Karpas-422 (cell line): ENCODE measurements at regions not wholly inside any gene's neighbourhood (a gene's known extent, or its start where the extent isn't known, plus 50 kb on each side); places are given as distances from the start of the nearest gene placed in this dataset.

ENCODE experiments used
- DNase-seq: peaks from one replicate; pipeline ENCODE4 v3.0.0-alpha.2; 2015
- H2AFZ ChIP-seq: fragments of 200-600 bp; sonication (generic); 2 replicates; pipeline ENCODE4 v1.6.1; 2014; ENCODE audit warnings: antibody characterized with exemption, low read length, mixed read lengths
- H3K27ac ChIP-seq: fragments of 200-600 bp; sonication (generic); 2 replicates; pipeline ENCODE4 v1.5.1; 2014; ENCODE audit warnings: mild to moderate bottlenecking, low read length, moderate library complexity
- H3K27me3 ChIP-seq: fragments of 200-600 bp; sonication (generic); 2 replicates; pipeline ENCODE4 v1.6.1; 2014; ENCODE audit warnings: low read length, mixed read lengths
- H3K36me3 ChIP-seq: fragments of 200-600 bp; sonication (generic); 2 replicates; pipeline ENCODE4 v1.6.1; 2014; ENCODE audit warnings: low read length, mixed read lengths; ENCODE audit not compliant: insufficient read depth
- H3K4me1 ChIP-seq: fragments of 200-600 bp; sonication (generic); 2 replicates; pipeline ENCODE4 v1.6.1; 2014; ENCODE audit warnings: mild to moderate bottlenecking, low read length, mixed read lengths
- H3K4me2 ChIP-seq: fragments of 200-600 bp; sonication (generic); 2 replicates; pipeline ENCODE4 v1.6.1; 2014; ENCODE audit warnings: low read length, low read depth, mild to moderate bottlenecking; ENCODE audit not compliant: poor library complexity, severe bottlenecking
- H3K4me3 ChIP-seq: fragments of 200-600 bp; sonication (generic); 2 replicates; pipeline ENCODE4 v1.5.1; 2014; ENCODE audit warnings: mild to moderate bottlenecking, antibody characterized with exemption, low read length, mixed read lengths
- H3K79me2 ChIP-seq: fragments of 200-600 bp; sonication (generic); 2 replicates; pipeline ENCODE4 v1.6.1; 2014; ENCODE audit warnings: mild to moderate bottlenecking, low read length, mixed read lengths
- H3K9ac ChIP-seq: fragments of 200-600 bp; sonication (generic); 2 replicates; pipeline ENCODE4 v1.6.0; 2014; ENCODE audit warnings: low read length
- H3K9me2 ChIP-seq: fragments of 200-600 bp; sonication (generic), shearing (Covaris generic); replicated peaks from 2 replicates; pipeline ENCODE4 v1.6.0; 2014; ENCODE audit warnings: mild to moderate bottlenecking, low read length, moderate library complexity; ENCODE audit not compliant: insufficient read depth
- H3K9me3 ChIP-seq: fragments of 300-700, 200-600 bp; sonication (generic); 2 replicates; pipeline ENCODE4 v1.6.1; 2014; ENCODE audit warnings: low read length, mixed read lengths
- H4K20me1 ChIP-seq: fragments of 200-600 bp; sonication (generic); 2 replicates; pipeline ENCODE4 v1.6.1; 2014; ENCODE audit warnings: mild to moderate bottlenecking, antibody characterized with exemption, low read length, low read depth; ENCODE audit not compliant: insufficient read depth

DNA sequence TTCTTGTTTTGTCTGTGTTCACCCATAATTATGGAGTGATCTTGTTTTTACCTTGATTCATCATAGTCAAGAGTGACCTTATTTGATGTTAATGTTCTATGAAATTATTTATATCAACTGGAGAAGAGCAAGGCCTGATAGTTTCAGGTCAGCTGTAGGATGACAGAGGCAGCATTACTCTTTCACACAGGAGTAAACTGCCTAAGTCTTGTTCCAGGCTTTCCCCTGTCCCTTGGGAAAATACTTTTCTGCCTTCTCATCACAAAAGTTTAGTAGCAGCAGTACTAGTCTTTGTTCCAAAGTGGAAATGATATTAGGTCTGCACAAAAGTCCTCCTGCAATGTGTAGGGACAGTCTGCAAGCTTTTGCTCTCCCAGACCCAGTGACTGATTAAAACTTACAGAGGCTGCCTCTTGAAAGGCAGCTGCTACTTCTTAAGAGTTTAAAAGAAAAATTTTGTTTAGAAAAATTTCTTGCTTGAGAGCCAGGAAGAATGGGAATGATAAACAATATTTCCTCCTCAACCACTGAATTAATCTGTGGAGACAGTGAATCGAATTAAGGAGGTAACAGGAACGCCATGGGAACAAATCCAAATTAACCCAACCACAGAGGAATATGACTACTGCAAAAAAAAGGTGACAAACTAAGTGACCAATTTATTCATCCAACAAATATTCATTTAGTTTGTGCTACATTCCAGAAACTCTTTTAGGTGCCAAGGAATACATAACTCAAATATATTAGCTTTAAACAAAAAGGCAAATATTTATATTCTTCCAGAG is 991.4 kb upstream of the PABPC4L start:
- Histone ChIP-seq H3K9ac (no peak overlapping the region), H3K9me2 (no peaks in the 10 kb centered on the region), H4K20me1 (no peaks in the 10 kb centered on the region), H3K4me3 (no peak overlapping the region), H3K79me2 (no peaks in the 10 kb centered on the region), H3K36me3 (no peaks in the 10 kb centered on the region), H3K27me3 (no peaks in the 10 kb centered on the region), H2AFZ (no peak overlapping the region), H3K27ac (no peak overlapping the region), H3K4me2 (no peak overlapping the region), H3K9me3 (no peaks in the 10 kb centered on the region), H3K4me1 (peaks cover 11% of the 10 kb centered on the region)
- no peak for DNase-seq

DNA sequence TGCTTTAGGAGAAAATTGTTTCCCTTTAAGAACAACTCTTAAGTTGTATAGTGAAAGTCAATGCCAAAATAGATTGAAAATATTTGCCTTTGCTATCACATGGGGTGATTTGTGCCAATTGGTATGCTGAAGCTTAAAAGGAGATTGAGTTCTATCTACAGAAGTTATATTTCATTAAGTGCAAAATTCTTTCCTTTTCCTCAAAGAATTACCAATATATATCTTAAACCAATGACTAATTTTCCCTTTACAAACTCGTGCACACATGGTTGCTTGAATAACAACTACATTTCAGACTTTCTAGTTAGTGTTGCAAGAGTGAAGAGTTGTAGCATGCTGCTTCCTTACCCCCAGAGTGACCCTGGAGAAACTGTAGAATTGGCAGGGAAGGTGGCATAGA is 990.0 kb upstream of the PABPC4L start:
- Histone ChIP-seq H3K4me2 (no peak overlapping the region), H3K4me3 (no peak overlapping the region), H3K4me1 (peaks cover 19% of the 10 kb centered on the region), H2AFZ (no peak overlapping the region), H3K9me2 (0 out of 2 replicates have a peak, but pooled peaks cover 6% of the 10 kb centered on the region), H3K27ac (no peak overlapping the region), H3K27me3 (no peaks in the 10 kb centered on the region), H3K9me3 (no peaks in the 10 kb centered on the region), H4K20me1 (no peaks in the 10 kb centered on the region), H3K9ac (no peak overlapping the region), H3K79me2 (no peaks in the 10 kb centered on the region), H3K36me3 (no peaks in the 10 kb centered on the region)
- DNase-seq = no peak

DNA sequence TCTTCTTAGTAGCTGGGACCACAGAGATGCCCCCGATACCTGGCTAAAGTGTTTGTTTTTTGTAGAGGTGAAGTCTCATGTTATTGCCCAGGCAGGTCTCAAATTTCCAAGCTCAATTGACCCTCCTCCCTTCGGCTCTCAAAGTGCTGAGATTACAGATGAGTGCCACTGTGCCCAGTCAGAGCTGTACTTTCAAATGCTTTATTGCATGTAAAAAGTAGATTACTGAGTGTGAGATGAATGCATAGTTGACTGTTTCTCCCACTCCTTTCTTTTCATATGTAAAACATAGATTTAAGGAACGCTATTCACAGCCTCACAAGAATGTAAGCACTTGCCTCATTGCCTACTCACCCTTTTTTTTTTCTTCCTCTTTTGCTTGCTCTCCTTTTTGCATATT is 984.4 kb upstream of the PABPC4L start:
- H3K79me2 ChIP-seq = no peaks in the 10 kb centered on the region
- H3K27ac ChIP-seq = peak overlapping the region; percentile 71
- peak overlapping the region; percentile 96; the same call in 1 of the 2 replicates for H2AFZ ChIP-seq
- H3K9me3 ChIP-seq = no peaks in the 10 kb centered on the region
- H3K36me3 ChIP-seq = no peaks in the 10 kb centered on the region
- H3K4me3 ChIP-seq = peak overlapping the region; percentile 55
- H3K4me1 ChIP-seq = peaks cover 34% of the 10 kb centered on the region
- no peaks in the 10 kb centered on the region for H3K27me3 ChIP-seq
- no peaks in the 10 kb centered on the region for H4K20me1 ChIP-seq
- 0 out of 2 replicates have a peak, but pooled peaks cover 6% of the 10 kb centered on the region for H3K9me2 ChIP-seq
- H3K9ac ChIP-seq = 0 out of 2 replicates have a peak overlapping the region, but pooled peaks have one; percentile 13
- H3K4me2 ChIP-seq = peak overlapping the region; percentile 67
- peak; percentile 82 for DNase-seq

GRCh38 chr4:135185256-135185655 is 983.7 kb upstream of the PABPC4L start:
- no peak overlapping the region for H3K9ac ChIP-seq
- no peaks in the 10 kb centered on the region for H4K20me1 ChIP-seq
- H3K36me3 ChIP-seq = no peaks in the 10 kb centered on the region
- H3K4me2 ChIP-seq = peak overlapping the region; percentile 67
- H3K9me3 ChIP-seq = no peaks in the 10 kb centered on the region
- no peaks in the 10 kb centered on the region for H3K79me2 ChIP-seq
- peaks cover 29% of the 10 kb centered on the region for H3K4me1 ChIP-seq
- H3K9me2 ChIP-seq = 0 out of 2 replicates have a peak, but pooled peaks cover 6% of the 10 kb centered on the region
- no peak overlapping the region; the same call in 1 of the 2 replicates for H3K4me3 ChIP-seq
- peak overlapping the region; percentile 37; the same call in 1 of the 2 replicates for H2AFZ ChIP-seq
- DNase-seq = peak; percentile 63
- peak overlapping the region; percentile 71 for H3K27ac ChIP-seq
- no peaks in the 10 kb centered on the region for H3K27me3 ChIP-seq

DNA sequence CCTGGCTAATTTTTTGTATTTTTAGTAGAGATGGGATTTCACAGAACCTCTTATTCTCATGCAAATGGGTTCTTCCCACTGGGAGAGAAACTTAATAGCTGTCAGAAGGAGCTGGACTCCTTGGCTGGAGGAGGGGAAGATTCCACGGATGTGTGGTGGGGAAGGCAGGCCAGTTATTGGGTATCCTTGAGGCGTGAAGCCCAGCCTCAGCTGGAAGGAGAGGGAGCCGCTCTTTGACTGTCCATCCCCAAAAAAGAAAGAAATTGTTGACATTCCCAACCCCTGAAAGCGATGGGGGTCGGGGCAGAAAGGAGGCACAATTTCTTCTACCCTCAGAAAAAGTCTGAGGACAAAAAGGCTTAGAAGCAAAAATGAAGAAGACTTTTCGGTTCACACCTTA is 983.1 kb upstream of the PABPC4L start:
- Histone ChIP-seq H3K79me2 (no peaks in the 10 kb centered on the region), H3K4me2 (no peak overlapping the region), H3K9me2 (0 out of 2 replicates have a peak, but pooled peaks cover 6% of the 10 kb centered on the region), H3K9me3 (no peaks in the 10 kb centered on the region), H3K27ac (no peak overlapping the region), H3K4me3 (no peak overlapping the region), H4K20me1 (no peaks in the 10 kb centered on the region), H3K4me1 (peaks cover 29% of the 10 kb centered on the region), H3K27me3 (no peaks in the 10 kb centered on the region), H3K9ac (no peak overlapping the region), H3K36me3 (no peaks in the 10 kb centered on the region), H2AFZ (no peak overlapping the region)
- no peak for DNase-seq

DNA sequence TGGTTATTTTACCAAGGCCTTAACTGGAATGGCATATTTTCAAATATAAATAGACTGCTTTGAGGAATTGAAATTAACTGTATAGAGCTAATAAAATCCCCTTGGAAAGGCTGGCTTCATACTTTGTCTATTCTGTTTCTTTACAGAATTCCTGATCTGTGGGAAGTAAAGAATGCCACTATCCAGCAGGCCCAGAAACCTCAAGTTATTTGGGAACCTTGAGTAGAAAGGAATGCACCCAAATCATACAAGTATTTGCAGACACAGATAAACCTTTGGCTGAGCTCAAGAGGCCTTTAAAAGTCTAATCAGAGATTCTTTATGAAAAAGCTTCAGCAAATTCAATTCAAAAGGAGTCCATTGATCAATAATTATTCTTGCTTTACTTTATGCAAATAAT is 975.7 kb upstream of the PABPC4L start:
- H2AFZ ChIP-seq = no peak overlapping the region
- no peak for DNase-seq
- no peaks in the 10 kb centered on the region; the same call in 1 of the 2 replicates for H3K4me1 ChIP-seq
- no peak overlapping the region for H3K27ac ChIP-seq
- H3K27me3 ChIP-seq = no peaks in the 10 kb centered on the region
- H3K9ac ChIP-seq = no peak overlapping the region
- no peaks in the 10 kb centered on the region for H3K79me2 ChIP-seq
- H3K4me3 ChIP-seq = no peak overlapping the region
- no peaks in the 10 kb centered on the region for H3K36me3 ChIP-seq
- H3K4me2 ChIP-seq = no peak overlapping the region
- H4K20me1 ChIP-seq = no peaks in the 10 kb centered on the region
- H3K9me2 ChIP-seq = no peaks in the 10 kb centered on the region
- H3K9me3 ChIP-seq = no peaks in the 10 kb centered on the region

DNA sequence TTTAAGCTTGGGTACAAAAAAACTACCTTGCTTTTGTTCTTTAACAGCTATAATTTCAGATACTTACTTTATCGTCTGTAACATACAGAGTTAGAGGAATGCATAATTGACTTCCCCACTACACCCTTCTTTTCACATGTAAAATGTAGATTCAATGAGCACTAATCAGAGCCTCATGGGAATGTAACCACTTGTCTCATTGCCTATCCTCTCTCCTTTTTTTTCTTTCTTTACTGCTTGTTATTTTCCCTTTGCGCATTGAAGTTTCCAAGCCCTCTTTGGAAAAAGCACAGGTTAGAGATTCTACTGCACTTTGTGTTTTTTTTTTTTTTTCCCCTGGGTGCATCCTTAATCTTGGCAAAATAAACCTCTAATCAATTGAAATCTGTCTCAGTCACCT is 965.1 kb upstream of the PABPC4L start:
- Histone ChIP-seq H3K9me2 (no peaks in the 10 kb centered on the region), H3K4me2 (no peak overlapping the region), H4K20me1 (no peaks in the 10 kb centered on the region), H3K4me1 (no peaks in the 10 kb centered on the region), H3K4me3 (no peak overlapping the region), H2AFZ (no peak overlapping the region), H3K9ac (no peak overlapping the region), H3K9me3 (no peaks in the 10 kb centered on the region), H3K36me3 (no peaks in the 10 kb centered on the region), H3K27me3 (no peaks in the 10 kb centered on the region), H3K27ac (no peak overlapping the region), H3K79me2 (no peaks in the 10 kb centered on the region)
- no peak for DNase-seq

DNA sequence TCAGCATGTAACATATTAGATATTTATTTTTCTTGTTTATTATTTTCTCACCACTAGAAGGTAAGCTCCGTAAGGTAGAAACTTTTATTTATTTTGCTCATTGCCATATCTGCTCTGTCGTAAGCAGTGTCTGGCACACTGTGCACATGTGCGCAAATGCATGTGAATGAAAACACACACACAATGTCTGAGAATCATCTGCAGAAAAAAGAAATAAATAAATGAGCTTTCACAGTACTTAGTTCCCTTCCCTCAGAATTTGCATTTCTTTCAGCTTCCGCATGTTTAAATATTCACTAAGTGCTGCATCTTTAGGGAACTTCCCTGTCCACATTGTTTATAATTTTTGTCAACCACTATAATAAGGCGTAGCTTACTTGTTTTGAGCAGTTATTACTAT is 963.0 kb upstream of the PABPC4L start:
- H3K27ac ChIP-seq = no peak overlapping the region
- no peaks in the 10 kb centered on the region for H3K9me2 ChIP-seq
- H3K27me3 ChIP-seq = no peaks in the 10 kb centered on the region
- no peak overlapping the region for H3K9ac ChIP-seq
- H3K9me3 ChIP-seq = no peaks in the 10 kb centered on the region
- DNase-seq = no peak
- no peaks in the 10 kb centered on the region for H4K20me1 ChIP-seq
- H3K79me2 ChIP-seq = no peaks in the 10 kb centered on the region
- no peaks in the 10 kb centered on the region for H3K4me1 ChIP-seq
- H3K4me3 ChIP-seq = no peak overlapping the region
- no peak overlapping the region for H2AFZ ChIP-seq
- H3K4me2 ChIP-seq = no peak overlapping the region
- no peaks in the 10 kb centered on the region for H3K36me3 ChIP-seq
